Glutamatergic neuron (in vitro differentiated cells): ENCODE measurements at regions not wholly inside any gene's neighbourhood (a gene's known extent, or its start where the extent isn't known, plus 50 kb on each side); places are given as distances from the start of the nearest gene placed in this dataset.

ENCODE experiments used
- DNase-seq: peaks from one replicate; pipeline ENCODE4 v3.0.0; 2022
- H3K27ac Mint-ChIP-seq: one replicate; pipeline ENCODE4 v1.8.0; 2020; ENCODE audit warnings: mild to moderate bottlenecking, mixed read lengths, inconsistent platforms; ENCODE audit not compliant: unreplicated experiment
- H3K27me3 Mint-ChIP-seq: one replicate; pipeline ENCODE4 v1.8.0; 2020; ENCODE audit warnings: mild to moderate bottlenecking, moderate library complexity, mixed read lengths, inconsistent platforms; ENCODE audit not compliant: unreplicated experiment
- H3K36me3 Mint-ChIP-seq: one replicate; pipeline ENCODE4 v1.8.0; 2020; ENCODE audit warnings: mild to moderate bottlenecking, mixed read lengths, inconsistent platforms; ENCODE audit not compliant: unreplicated experiment
- H3K4me1 Mint-ChIP-seq: one replicate; pipeline ENCODE4 v1.8.0; 2020; ENCODE audit warnings: mild to moderate bottlenecking, low read depth, mixed read lengths, inconsistent platforms; ENCODE audit not compliant: unreplicated experiment
- H3K4me3 Mint-ChIP-seq: one replicate; pipeline ENCODE4 v1.8.0; 2020; ENCODE audit warnings: mild to moderate bottlenecking, mixed read lengths, inconsistent platforms; ENCODE audit not compliant: unreplicated experiment
- H3K9me3 Mint-ChIP-seq: one replicate; pipeline ENCODE4 v1.8.0; 2020; ENCODE audit warnings: mild to moderate bottlenecking, moderate library complexity, mixed read lengths, inconsistent platforms; ENCODE audit not compliant: unreplicated experiment
- CTCF ChIP-seq: fragments of 200-600 bp; sonication (generic); IDR thresholded peaks from one replicate; pipeline ENCODE4 v1.5.0; 2021; ENCODE audit not compliant: partially characterized antibody, unreplicated experiment

GRCh38 chr15:38080651-38081275 is 146.3 kb downstream of the TMCO5A start:
- DNase-seq = no peak
- no peaks in the 10 kb centered on the region for H3K36me3 Mint-ChIP-seq
- H3K27ac Mint-ChIP-seq = no peak overlapping the region
- no peaks in the 10 kb centered on the region for H3K27me3 Mint-ChIP-seq
- no peak for TF ChIP-seq CTCF
- H3K9me3 Mint-ChIP-seq = no peaks in the 10 kb centered on the region
- H3K4me1 Mint-ChIP-seq = peaks cover 5% of the 10 kb centered on the region
- H3K4me3 Mint-ChIP-seq = no peak overlapping the region

GRCh38 chr15:38084289-38084688 is 149.8 kb downstream of the TMCO5A start:
- TF ChIP-seq CTCF = no peak

GRCh38 chr15:38085114-38085513 is 150.7 kb downstream of the TMCO5A start:
- no peak for DNase-seq
- no peaks in the 10 kb centered on the region for H3K27me3 Mint-ChIP-seq
- H3K9me3 Mint-ChIP-seq = no peaks in the 10 kb centered on the region
- no peaks in the 10 kb centered on the region for H3K36me3 Mint-ChIP-seq
- no peak overlapping the region for H3K27ac Mint-ChIP-seq
- no peak overlapping the region for H3K4me3 Mint-ChIP-seq
- no peak for TF ChIP-seq CTCF
- no peaks in the 10 kb centered on the region for H3K4me1 Mint-ChIP-seq

More at GRCh38 chr15:38084289-38084688, 149.8 kb downstream of the TMCO5A start:
- DNase-seq = no peak
- H3K9me3 Mint-ChIP-seq = no peaks in the 10 kb centered on the region
- H3K36me3 Mint-ChIP-seq = no peaks in the 10 kb centered on the region
- H3K4me1 Mint-ChIP-seq = no peaks in the 10 kb centered on the region
- H3K4me3 Mint-ChIP-seq = no peak overlapping the region
- H3K27ac Mint-ChIP-seq = no peak overlapping the region
- no peaks in the 10 kb centered on the region for H3K27me3 Mint-ChIP-seq

GRCh38 chr15:38085931-38086568 is 151.6 kb downstream of the TMCO5A start:
- no peak overlapping the region for H3K4me3 Mint-ChIP-seq

More at GRCh38 chr15:38085931-38086568, 151.6 kb downstream of the TMCO5A start:
- no peak overlapping the region for H3K27ac Mint-ChIP-seq
- H3K4me1 Mint-ChIP-seq = peaks cover 2% of the 10 kb centered on the region
- no peaks in the 10 kb centered on the region for H3K27me3 Mint-ChIP-seq
- no peak for TF ChIP-seq CTCF
- H3K36me3 Mint-ChIP-seq = no peaks in the 10 kb centered on the region
- H3K9me3 Mint-ChIP-seq = no peaks in the 10 kb centered on the region
- no peak for DNase-seq
